Keratinocyte (primary cell): ENCODE measurements at regions not wholly inside any gene's neighbourhood (a gene's known extent, or its start where the extent isn't known, plus 50 kb on each side); places are given as distances from the start of the nearest gene placed in this dataset.

Source experiments
- DNase-seq: peaks from one replicate; pipeline ENCODE4 v3.0.0-alpha.2; 2011; ENCODE audit warnings: low read depth, missing footprints, low spot score
- FAIRE-seq: peaks from 2 replicates; lab custom pipeline; 2011; peaks lifted over from hg19 to GRCh38; lab: Jason Lieb, UNC
- H2AFZ ChIP-seq: 2 replicates; pipeline ENCODE4 v1.6.0; 2012; ENCODE audit warnings: low read length, control low read depth, inconsistent platforms; ENCODE audit not compliant: control insufficient read depth
- H3K27ac ChIP-seq: 2 replicates; pipeline ENCODE4 v1.5.1; 2011; ENCODE audit warnings: low read length; ENCODE audit not compliant: control insufficient read depth, insufficient read depth
- H3K27me3 ChIP-seq: 3 replicates; pipeline ENCODE4 v1.6.0; 2011; ENCODE audit warnings: low read length; ENCODE audit not compliant: control insufficient read depth, insufficient read depth; ENCODE audit errors: extremely low read depth
- H3K36me3 ChIP-seq, 2 experiments: 2 replicates in 1 of 2; 3 replicates in 1 of 2; pipeline ENCODE4 v1.5.1; 2011; ENCODE audit warnings: low read length in 2 of 2, mild to moderate bottlenecking in 1 of 2; ENCODE audit not compliant: control insufficient read depth in 2 of 2, insufficient read depth in 2 of 2; ENCODE audit errors: extremely low read depth in 1 of 2
- H3K4me1 ChIP-seq: 3 replicates; pipeline ENCODE4 v1.5.1; 2011; ENCODE audit warnings: low read length; ENCODE audit not compliant: control insufficient read depth, insufficient read depth; ENCODE audit errors: extremely low read depth
- H3K4me2 ChIP-seq: 3 replicates; pipeline ENCODE4 v1.6.0; 2011; ENCODE audit warnings: low read depth, low read length; ENCODE audit not compliant: control insufficient read depth, insufficient read depth; ENCODE audit errors: extremely low read depth
- H3K4me3 ChIP-seq, 3 experiments: fragments of 200-600 bp in 1 of 3; sonication (generic) in 1 of 3; 2 replicates in 2 of 3; 3 replicates in 1 of 3; pipeline ENCODE4 v1.5.1; 2011 to 2016; ENCODE audit warnings: low read length in 3 of 3, mild to moderate bottlenecking in 3 of 3, control low read depth in 2 of 3, inconsistent platforms in 1 of 3, low read depth in 1 of 3, mixed read lengths in 1 of 3, mixed run types in 1 of 3, moderate library complexity in 1 of 3; ENCODE audit not compliant: control insufficient read depth in 2 of 3, insufficient read depth in 2 of 3; ENCODE audit errors: extremely low read depth in 1 of 3
- H3K79me2 ChIP-seq: 2 replicates; pipeline ENCODE4 v1.6.0; 2012; ENCODE audit warnings: low read length; ENCODE audit not compliant: control insufficient read depth, insufficient read depth
- H3K9ac ChIP-seq: 3 replicates; pipeline ENCODE4 v1.6.0; 2011; ENCODE audit warnings: low read length; ENCODE audit not compliant: control insufficient read depth, insufficient read depth; ENCODE audit errors: extremely low read depth
- H3K9me1 ChIP-seq: 3 replicates; pipeline ENCODE4 v1.6.0; 2011; ENCODE audit warnings: low read length; ENCODE audit not compliant: control insufficient read depth, insufficient read depth; ENCODE audit errors: extremely low read depth
- H3K9me3 ChIP-seq: 2 replicates; pipeline ENCODE4 v1.5.1; 2012; ENCODE audit warnings: low read depth, low read length; ENCODE audit not compliant: control insufficient read depth
- H4K20me1 ChIP-seq: 3 replicates; pipeline ENCODE4 v1.6.0; 2011; ENCODE audit warnings: low read length; ENCODE audit not compliant: control insufficient read depth, insufficient read depth; ENCODE audit errors: extremely low read depth
- EZH2 ChIP-seq: IDR thresholded peaks from one replicate; pipeline ENCODE4 v1.6.1; 2012; ENCODE audit warnings: inconsistent platforms, mild to moderate bottlenecking, low read length, moderate library complexity
- dilution Hi-C: fragments of 300-500 bp; cut with MboI; formaldehyde crosslinking; loops from one replicate; pipeline ENCODE4 v1.7.0; 2020; ENCODE audit warnings: low sequenced_read_pairs; ENCODE audit not compliant: extremely low pct_ligation_motif_present
- TF ChIP-seq, protein P1 (sequence below), 3 experiments: IDR thresholded peaks in 1 of 3; conservative IDR thresholded peaks in 1 of 3; optimal IDR thresholded peaks in 1 of 3; 2 replicates in 2 of 3; 3 replicates in 1 of 3; pipeline versions ENCODE3 to v1.5.1; 2011; ENCODE audit warnings: low read length in 3 of 3, mild to moderate bottlenecking in 3 of 3, moderate library complexity in 2 of 3, control low read depth in 1 of 3, inconsistent platforms in 1 of 3; ENCODE audit not compliant: insufficient read depth in 2 of 3; ENCODE audit errors: extremely low read depth in 1 of 3

DNA sequence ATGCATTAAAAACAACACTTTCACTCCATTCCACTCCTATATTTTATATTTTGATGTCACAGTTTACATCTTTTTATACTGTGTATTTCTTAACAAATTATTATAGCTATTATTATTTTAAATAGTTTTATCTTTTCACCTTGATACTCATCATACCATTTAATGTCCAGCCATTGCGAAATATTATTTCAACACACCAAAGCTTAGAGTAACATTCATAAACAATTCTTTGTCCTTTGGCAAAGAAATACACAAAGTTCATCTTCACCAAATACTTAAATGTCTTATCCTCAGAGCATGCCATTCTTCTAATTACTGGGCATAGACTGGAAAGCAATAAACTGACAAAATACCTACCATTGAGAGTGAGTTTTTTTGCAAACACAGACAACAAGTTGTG is 1963.4 kb upstream of the FLRT2 start:
- no peaks in the 10 kb centered on the region for H3K36me3 ChIP-seq
- no peaks in the 10 kb centered on the region for H3K9me3 ChIP-seq
- no peak overlapping the region for H3K4me3 ChIP-seq
- no peak overlapping the region for H2AFZ ChIP-seq
- H3K27ac ChIP-seq: no peak overlapping the region
- H3K4me1 ChIP-seq: no peaks in the 10 kb centered on the region
- H3K27me3 ChIP-seq: no peaks in the 10 kb centered on the region
- dilution Hi-C loops: no loop called here
- no peak overlapping the region for H3K4me2 ChIP-seq
- no peaks in the 10 kb centered on the region for H4K20me1 ChIP-seq
- H3K9me1 ChIP-seq: no peaks in the 10 kb centered on the region
- TF ChIP-seq, protein P1, sequence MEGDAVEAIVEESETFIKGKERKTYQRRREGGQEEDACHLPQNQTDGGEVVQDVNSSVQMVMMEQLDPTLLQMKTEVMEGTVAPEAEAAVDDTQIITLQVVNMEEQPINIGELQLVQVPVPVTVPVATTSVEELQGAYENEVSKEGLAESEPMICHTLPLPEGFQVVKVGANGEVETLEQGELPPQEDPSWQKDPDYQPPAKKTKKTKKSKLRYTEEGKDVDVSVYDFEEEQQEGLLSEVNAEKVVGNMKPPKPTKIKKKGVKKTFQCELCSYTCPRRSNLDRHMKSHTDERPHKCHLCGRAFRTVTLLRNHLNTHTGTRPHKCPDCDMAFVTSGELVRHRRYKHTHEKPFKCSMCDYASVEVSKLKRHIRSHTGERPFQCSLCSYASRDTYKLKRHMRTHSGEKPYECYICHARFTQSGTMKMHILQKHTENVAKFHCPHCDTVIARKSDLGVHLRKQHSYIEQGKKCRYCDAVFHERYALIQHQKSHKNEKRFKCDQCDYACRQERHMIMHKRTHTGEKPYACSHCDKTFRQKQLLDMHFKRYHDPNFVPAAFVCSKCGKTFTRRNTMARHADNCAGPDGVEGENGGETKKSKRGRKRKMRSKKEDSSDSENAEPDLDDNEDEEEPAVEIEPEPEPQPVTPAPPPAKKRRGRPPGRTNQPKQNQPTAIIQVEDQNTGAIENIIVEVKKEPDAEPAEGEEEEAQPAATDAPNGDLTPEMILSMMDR (optimal IDR thresholded peaks at IDR 0.05 in 1 of 3, IDR thresholded peaks at IDR 0.05 in 1 of 3, conservative IDR thresholded peaks at IDR 0.05 in 1 of 3; ENCODE audit: extremely low read depth in 1 of 3, insufficient read depth in 2 of 3, low read length in 3 of 3): no peak
- TF ChIP-seq EZH2: no peak
- FAIRE-seq (no peak), DNase-seq (no peak)
- H3K9ac ChIP-seq: no peak overlapping the region
- no peaks in the 10 kb centered on the region for H3K79me2 ChIP-seq

- no peak overlapping the region for H2AFZ ChIP-seq
- H4K20me1 ChIP-seq: no peaks in the 10 kb centered on the region
- no peak overlapping the region for H3K4me3 ChIP-seq
- no peaks in the 10 kb centered on the region for H3K79me2 ChIP-seq
- H3K9me1 ChIP-seq: no peaks in the 10 kb centered on the region
- no peaks in the 10 kb centered on the region for H3K27me3 ChIP-seq
- no peak overlapping the region for H3K27ac ChIP-seq
- H3K4me1 ChIP-seq: no peaks in the 10 kb centered on the region
- H3K9ac ChIP-seq: no peak overlapping the region
- H3K4me2 ChIP-seq: no peak overlapping the region
- TF ChIP-seq EZH2: no peak
- dilution Hi-C loops: no loop called here
- FAIRE-seq (no peak), DNase-seq (no peak)
- no peaks in the 10 kb centered on the region for H3K36me3 ChIP-seq
- no peaks in the 10 kb centered on the region for H3K9me3 ChIP-seq
These were observed 1961.8 kb upstream of the FLRT2 start for GRCh38 chr14:83568141-83568540.

DNA sequence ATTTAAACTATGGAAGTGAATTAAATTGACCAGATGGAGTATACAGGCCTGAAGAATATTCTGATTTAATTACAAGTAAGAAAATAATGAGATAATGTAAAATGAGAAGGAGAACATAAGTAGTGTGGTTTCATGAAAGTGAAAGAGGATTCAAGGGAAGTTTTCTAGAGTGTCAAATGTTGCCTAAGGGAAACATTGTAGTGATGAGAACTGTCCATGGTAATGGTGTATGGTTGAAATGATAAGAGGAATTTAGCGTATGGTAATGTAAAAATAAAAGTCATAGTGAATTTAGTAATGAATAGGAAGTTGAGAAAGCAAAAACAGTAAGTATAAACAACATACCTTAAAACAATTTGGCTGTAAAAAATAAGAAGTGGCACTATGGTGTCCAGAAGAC is 1954.6 kb upstream of the FLRT2 start:
- FAIRE-seq (no peak), DNase-seq (no peak)
- no peak overlapping the region for H3K27ac ChIP-seq
- H3K4me3 ChIP-seq: no peak overlapping the region
- no peaks in the 10 kb centered on the region for H3K27me3 ChIP-seq
- H2AFZ ChIP-seq: no peak overlapping the region
- no peaks in the 10 kb centered on the region for H3K4me1 ChIP-seq
- H3K79me2 ChIP-seq: no peaks in the 10 kb centered on the region
- TF ChIP-seq, protein P1 (optimal IDR thresholded peaks at IDR 0.05 in 1 of 3, IDR thresholded peaks at IDR 0.05 in 1 of 3, conservative IDR thresholded peaks at IDR 0.05 in 1 of 3; ENCODE audit: extremely low read depth in 1 of 3, insufficient read depth in 2 of 3, low read length in 3 of 3): no peak
- no peaks in the 10 kb centered on the region for H3K9me1 ChIP-seq
- H3K9me3 ChIP-seq: no peaks in the 10 kb centered on the region
- no peak overlapping the region for H3K4me2 ChIP-seq
- H3K36me3 ChIP-seq: no peaks in the 10 kb centered on the region
- dilution Hi-C loops: no loop called here
- no peak overlapping the region for H3K9ac ChIP-seq
- no peaks in the 10 kb centered on the region for H4K20me1 ChIP-seq
